Loucy (cell line): ENCODE measurements at regions not wholly inside any gene's neighbourhood (a gene's known extent, or its start where the extent isn't known, plus 50 kb on each side); places are given as distances from the start of the nearest gene placed in this dataset.

ENCODE experiments used
- H2AFZ ChIP-seq: fragments of 200-600 bp; sonication (generic); 2 replicates; pipeline ENCODE4 v1.6.0; 2016; ENCODE audit warnings: antibody characterized with exemption, mild to moderate bottlenecking, low read length, moderate library complexity
- H3F3A ChIP-seq: fragments of 200-600 bp; 2 replicates; pipeline ENCODE4 v1.6.0; 2016; ENCODE audit warnings: antibody characterized with exemption, low read depth, mild to moderate bottlenecking
- H3K27me3 ChIP-seq: fragments of 200-600 bp; sonication (generic); 2 replicates; pipeline ENCODE4 v1.6.1; 2014; ENCODE audit warnings: low read length, mild to moderate bottlenecking; ENCODE audit not compliant: insufficient read depth, poor library complexity, severe bottlenecking
- H3K36me3 ChIP-seq: fragments of 200-600 bp; sonication (generic); 2 replicates; pipeline ENCODE4 v1.6.1; 2016; ENCODE audit warnings: low read length; ENCODE audit not compliant: insufficient read depth
- H3K4me1 ChIP-seq: fragments of 200-600 bp; sonication (generic); 2 replicates; pipeline ENCODE4 v1.5.1; 2014; ENCODE audit warnings: low read length, mild to moderate bottlenecking; ENCODE audit not compliant: insufficient read depth, poor library complexity, severe bottlenecking
- H3K4me2 ChIP-seq: fragments of 200-600 bp; sonication (generic); 2 replicates; pipeline ENCODE4 v1.6.0; 2014; ENCODE audit warnings: antibody characterized with exemption, low read length, low read depth, mild to moderate bottlenecking; ENCODE audit not compliant: poor library complexity, severe bottlenecking
- H3K4me3 ChIP-seq: fragments of 200-600 bp; sonication (generic); 2 replicates; pipeline ENCODE4 v1.5.1; 2014; ENCODE audit warnings: low read length, mild to moderate bottlenecking, mixed read lengths; ENCODE audit not compliant: poor library complexity, severe bottlenecking
- H3K79me2 ChIP-seq: fragments of 200-600 bp; sonication (generic); 2 replicates; pipeline ENCODE4 v1.6.1; 2014; ENCODE audit warnings: low read length; ENCODE audit not compliant: insufficient read depth
- H3K9ac ChIP-seq: fragments of 200-600 bp; sonication (generic); 2 replicates; pipeline ENCODE4 v1.6.0; 2014; ENCODE audit warnings: mild to moderate bottlenecking, low read depth, low read length, moderate library complexity; ENCODE audit not compliant: poor library complexity, severe bottlenecking
- H3K9me2 ChIP-seq: fragments of 200-600 bp; sonication (generic); replicated peaks from 2 replicates; pipeline ENCODE4 v1.6.1; 2016; ENCODE audit warnings: low read depth, low read length, mixed read lengths
- H3K9me3 ChIP-seq: fragments of 200-600 bp; sonication (generic); 2 replicates; pipeline ENCODE4 v1.6.1; 2014; ENCODE audit warnings: mild to moderate bottlenecking, antibody characterized with exemption, low read length, low read depth; ENCODE audit not compliant: insufficient read depth
- H4K20me1 ChIP-seq: fragments of 200-600 bp; sonication (generic); 2 replicates; pipeline ENCODE4 v1.6.0; 2014; ENCODE audit warnings: antibody characterized with exemption, low read length, mild to moderate bottlenecking; ENCODE audit not compliant: insufficient read depth, poor library complexity, severe bottlenecking
- CTCF ChIP-seq: fragments of 200-600 bp; sonication (generic); conservative IDR thresholded peaks from 2 replicates; pipeline ENCODE4 v1.5.1; 2014; ENCODE audit warnings: mild to moderate bottlenecking, antibody characterized with exemption, low read length
- EZH2phosphoT487 ChIP-seq: fragments of 200-600 bp; IDR thresholded peaks from 2 replicates; pipeline ENCODE4 v1.6.1; 2018; ENCODE audit warnings: antibody characterized with exemption, mild to moderate bottlenecking, moderate library complexity, borderline replicate concordance

GRCh38 chr2:12824778-12825379 lies 108.1 kb downstream of the TRIB2 start:
- Histone ChIP-seq H4K20me1 (no peaks in the 10 kb centered on the region), H3F3A (no peaks in the 10 kb centered on the region), H2AFZ (no peak overlapping the region), H3K9me2 (no peaks in the 10 kb centered on the region), H3K4me3 (no peak overlapping the region), H3K9ac (no peak overlapping the region), H3K36me3 (no peaks in the 10 kb centered on the region), H3K4me2 (no peak overlapping the region), H3K4me1 (peaks cover under 1% of the 10 kb centered on the region), H3K27me3 (no peaks in the 10 kb centered on the region), H3K79me2 (no peaks in the 10 kb centered on the region), H3K9me3 (no peaks in the 10 kb centered on the region)
- TF ChIP-seq CTCF = no peak
- TF ChIP-seq EZH2phosphoT487 = no peak

GRCh38 chr2:12826781-12827180 lies 110.0 kb downstream of the TRIB2 start:
- Histone ChIP-seq H3K9me2 (no peaks in the 10 kb centered on the region), H3K79me2 (no peaks in the 10 kb centered on the region), H3K4me2 (no peak overlapping the region), H4K20me1 (no peaks in the 10 kb centered on the region), H3K9ac (no peak overlapping the region), H3K4me3 (no peak overlapping the region), H2AFZ (no peak overlapping the region), H3F3A (no peaks in the 10 kb centered on the region), H3K27me3 (no peaks in the 10 kb centered on the region), H3K9me3 (no peaks in the 10 kb centered on the region), H3K4me1 (no peaks in the 10 kb centered on the region), H3K36me3 (no peaks in the 10 kb centered on the region)
- TF ChIP-seq CTCF (no peak), EZH2phosphoT487 (no peak)

- H3K9me2 ChIP-seq = no peaks in the 10 kb centered on the region
- no peaks in the 10 kb centered on the region for H3K79me2 ChIP-seq
- H3K4me1 ChIP-seq = no peaks in the 10 kb centered on the region
- H2AFZ ChIP-seq = no peak overlapping the region
- H3K9me3 ChIP-seq = no peaks in the 10 kb centered on the region
- no peak overlapping the region for H3K9ac ChIP-seq
- no peaks in the 10 kb centered on the region for H3F3A ChIP-seq
- TF ChIP-seq EZH2phosphoT487 (no peak), CTCF (no peak)
- no peaks in the 10 kb centered on the region for H3K27me3 ChIP-seq
- H3K36me3 ChIP-seq = no peaks in the 10 kb centered on the region
- no peak overlapping the region for H3K4me2 ChIP-seq
- no peak overlapping the region for H3K4me3 ChIP-seq
- no peaks in the 10 kb centered on the region for H4K20me1 ChIP-seq
Measured at GRCh38 chr2:12827721-12828120, 111.0 kb downstream of the TRIB2 start.
